ENCODE measurements at regions not wholly inside any gene's neighbourhood (a gene's known extent, or its start where the extent isn't known, plus 50 kb on each side); places are given as distances from the start of the nearest gene placed in this dataset.

DNA sequence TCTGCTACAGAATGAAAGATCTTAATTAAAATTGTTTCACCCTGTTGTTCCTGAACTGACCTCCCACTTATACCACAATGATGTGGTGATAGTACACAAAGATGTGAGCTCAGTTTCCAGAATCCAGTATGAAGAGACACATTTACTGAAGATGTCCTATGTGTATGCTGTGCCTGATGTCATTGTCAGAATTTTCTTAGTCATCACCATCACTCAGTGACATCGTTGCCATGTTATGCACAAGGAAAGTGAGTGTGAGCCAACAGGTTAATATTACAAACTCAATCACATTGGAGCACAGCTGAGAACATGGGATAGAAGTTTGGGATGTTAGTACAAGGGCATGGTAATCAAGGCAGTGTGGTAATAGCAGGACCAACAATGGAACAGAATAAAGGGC lies 199.7 kb upstream of the CHRNA7 start:
- H3K4me3 ChIP-seq (ENCODE audit: low read depth in 1 of 2, low read length in 2 of 2), result no peak overlapping the region
- no peaks in the 10 kb centered on the region for H3K4me1 ChIP-seq (ENCODE audit: control insufficient read depth in 1 of 2, insufficient read depth in 2 of 2, low read length in 2 of 2)
- H3K27ac ChIP-seq (ENCODE audit: low read length), result no peak overlapping the region
- H3K27me3 ChIP-seq (ENCODE audit: low read depth, low read length), result no peaks in the 10 kb centered on the region
- no peaks in the 10 kb centered on the region for H3K9me3 ChIP-seq (ENCODE audit: control insufficient read depth in 1 of 2, low read length in 2 of 2)
- peaks cover 0 to 5% of the 10 kb centered on the region in 2 donors for H3K36me3 ChIP-seq (ENCODE audit: control insufficient read depth in 1 of 2, insufficient read depth in 2 of 2, low read length in 2 of 2)

GRCh38 chr15:31831596-31831995 lies 198.7 kb upstream of the CHRNA7 start:
- H3K4me1 ChIP-seq (ENCODE audit: control insufficient read depth in 1 of 2, insufficient read depth in 2 of 2, low read length in 2 of 2), result no peaks in the 10 kb centered on the region
- no peaks in the 10 kb centered on the region for H3K27me3 ChIP-seq (ENCODE audit: low read depth, low read length)
- peaks cover 0 to 5% of the 10 kb centered on the region in 2 donors for H3K36me3 ChIP-seq (ENCODE audit: control insufficient read depth in 1 of 2, insufficient read depth in 2 of 2, low read length in 2 of 2)
- H3K27ac ChIP-seq (ENCODE audit: low read length), result no peak overlapping the region
- H3K9me3 ChIP-seq (ENCODE audit: control insufficient read depth in 1 of 2, low read length in 2 of 2), result no peaks in the 10 kb centered on the region
- H3K4me3 ChIP-seq (ENCODE audit: low read depth in 1 of 2, low read length in 2 of 2), result no peak overlapping the region

DNA sequence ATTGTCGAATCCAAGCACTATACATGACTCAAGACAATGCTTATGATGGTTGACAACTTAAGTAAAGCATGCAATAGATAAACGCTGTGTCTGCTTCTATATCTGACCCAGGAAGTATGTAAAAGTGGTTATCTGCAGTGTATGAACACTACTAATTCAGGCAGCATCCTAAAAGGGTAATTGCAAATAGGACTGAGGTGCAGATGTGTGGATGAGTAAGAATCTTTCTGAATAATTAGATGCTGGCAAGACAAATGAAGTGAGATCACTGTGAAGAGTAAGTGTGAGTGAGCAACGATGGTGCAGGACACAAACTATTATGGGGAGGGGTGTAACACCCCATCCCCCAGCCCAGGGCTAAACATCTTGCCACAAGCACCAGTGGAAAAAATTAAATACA lies 195.7 kb upstream of the CHRNA7 start:
- no peak overlapping the region for H3K4me3 ChIP-seq (ENCODE audit: low read depth in 1 of 2, low read length in 2 of 2)
- H3K27ac ChIP-seq (ENCODE audit: low read length), result no peak overlapping the region
- no peaks in the 10 kb centered on the region for H3K4me1 ChIP-seq (ENCODE audit: control insufficient read depth in 1 of 2, insufficient read depth in 2 of 2, low read length in 2 of 2)
- peaks cover 0 to 5% of the 10 kb centered on the region in 2 donors for H3K36me3 ChIP-seq (ENCODE audit: control insufficient read depth in 1 of 2, insufficient read depth in 2 of 2, low read length in 2 of 2)
- no peaks in the 10 kb centered on the region for H3K27me3 ChIP-seq (ENCODE audit: low read depth, low read length)
- no peaks in the 10 kb centered on the region for H3K9me3 ChIP-seq (ENCODE audit: control insufficient read depth in 1 of 2, low read length in 2 of 2)

- H3K4me3 ChIP-seq (ENCODE audit: low read depth in 1 of 2, low read length in 2 of 2), result no peak overlapping the region
- H3K4me1 ChIP-seq (ENCODE audit: control insufficient read depth in 1 of 2, insufficient read depth in 2 of 2, low read length in 2 of 2), result no peaks in the 10 kb centered on the region
These were observed 190.9 kb upstream of the CHRNA7 start for GRCh38 chr15:31839388-31839787.

GRCh38 chr15:31840849-31841476 lies 189.4 kb upstream of the CHRNA7 start:
- Histone ChIP-seq H3K9me3 (ENCODE audit: control insufficient read depth in 1 of 2, low read length in 2 of 2) (no peaks in the 10 kb centered on the region), H3K27ac (ENCODE audit: low read length) (no peak overlapping the region), H3K4me3 (ENCODE audit: low read depth in 1 of 2, low read length in 2 of 2) (no peak overlapping the region), H3K36me3 (ENCODE audit: control insufficient read depth in 1 of 2, insufficient read depth in 2 of 2, low read length in 2 of 2) (no peaks in the 10 kb centered on the region), H3K27me3 (ENCODE audit: low read depth, low read length) (no peaks in the 10 kb centered on the region), H3K4me1 (ENCODE audit: control insufficient read depth in 1 of 2, insufficient read depth in 2 of 2, low read length in 2 of 2) (no peaks in the 10 kb centered on the region)

More at GRCh38 chr15:31839388-31839787, 190.9 kb upstream of the CHRNA7 start:
- Histone ChIP-seq H3K27ac (ENCODE audit: low read length) (no peak overlapping the region), H3K27me3 (ENCODE audit: low read depth, low read length) (no peaks in the 10 kb centered on the region), H3K36me3 (ENCODE audit: control insufficient read depth in 1 of 2, insufficient read depth in 2 of 2, low read length in 2 of 2) (no peaks in the 10 kb centered on the region), H3K9me3 (ENCODE audit: control insufficient read depth in 1 of 2, low read length in 2 of 2) (no peaks in the 10 kb centered on the region)

GRCh38 chr15:31842532-31843195 lies 187.7 kb upstream of the CHRNA7 start:
- H3K4me3 ChIP-seq (ENCODE audit: low read depth in 1 of 2, low read length in 2 of 2), result no peak overlapping the region
- no peaks in the 10 kb centered on the region for H3K27me3 ChIP-seq (ENCODE audit: low read depth, low read length)
- H3K27ac ChIP-seq (ENCODE audit: low read length), result no peak overlapping the region
- H3K36me3 ChIP-seq (ENCODE audit: control insufficient read depth in 1 of 2, insufficient read depth in 2 of 2, low read length in 2 of 2), result no peaks in the 10 kb centered on the region
- no peaks in the 10 kb centered on the region for H3K4me1 ChIP-seq (ENCODE audit: control insufficient read depth in 1 of 2, insufficient read depth in 2 of 2, low read length in 2 of 2)
- no peaks in the 10 kb centered on the region for H3K9me3 ChIP-seq (ENCODE audit: control insufficient read depth in 1 of 2, low read length in 2 of 2)

GRCh38 chr15:31843426-31844055 lies 186.8 kb upstream of the CHRNA7 start:
- no peaks in the 10 kb centered on the region for H3K36me3 ChIP-seq (ENCODE audit: control insufficient read depth in 1 of 2, insufficient read depth in 2 of 2, low read length in 2 of 2)
- H3K4me1 ChIP-seq (ENCODE audit: control insufficient read depth in 1 of 2, insufficient read depth in 2 of 2, low read length in 2 of 2), result no peaks in the 10 kb centered on the region
- H3K4me3 ChIP-seq (ENCODE audit: low read depth in 1 of 2, low read length in 2 of 2), result no peak overlapping the region
- no peak overlapping the region for H3K27ac ChIP-seq (ENCODE audit: low read length)
- H3K27me3 ChIP-seq (ENCODE audit: low read depth, low read length), result no peaks in the 10 kb centered on the region
- H3K9me3 ChIP-seq (ENCODE audit: control insufficient read depth in 1 of 2, low read length in 2 of 2), result no peaks in the 10 kb centered on the region

GRCh38 chr15:31845791-31846190 lies 184.5 kb upstream of the CHRNA7 start:
- H3K36me3 ChIP-seq (ENCODE audit: control insufficient read depth in 1 of 2, insufficient read depth in 2 of 2, low read length in 2 of 2), result no peaks in the 10 kb centered on the region
- H3K27me3 ChIP-seq (ENCODE audit: low read depth, low read length), result no peaks in the 10 kb centered on the region
- no peak overlapping the region for H3K27ac ChIP-seq (ENCODE audit: low read length)
- peaks cover 0 to 3% of the 10 kb centered on the region in 2 donors for H3K9me3 ChIP-seq (ENCODE audit: control insufficient read depth in 1 of 2, low read length in 2 of 2)
- H3K4me1 ChIP-seq (ENCODE audit: control insufficient read depth in 1 of 2, insufficient read depth in 2 of 2, low read length in 2 of 2), result no peaks in the 10 kb centered on the region
- H3K4me3 ChIP-seq (ENCODE audit: low read depth in 1 of 2, low read length in 2 of 2), result no peak overlapping the region

DNA sequence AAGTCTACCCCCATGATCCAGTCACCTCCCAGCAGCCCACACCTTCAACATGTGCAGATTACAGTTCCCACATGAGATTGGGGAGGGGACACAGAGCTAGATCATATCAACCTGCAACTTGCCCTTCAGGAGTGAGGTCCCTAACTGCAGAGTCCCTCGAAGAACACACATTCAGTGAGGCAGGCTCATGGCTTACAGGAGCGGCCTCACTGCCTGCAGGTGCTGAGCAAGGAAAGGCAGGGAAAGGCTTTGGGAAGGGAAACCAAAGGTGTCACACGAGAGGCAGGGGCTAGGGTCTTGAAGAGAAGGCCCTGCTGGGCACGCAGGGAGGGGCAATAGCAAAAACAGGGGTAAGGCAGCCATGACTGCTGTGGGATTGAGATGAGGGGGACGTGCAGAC lies 182.4 kb upstream of the CHRNA7 start:
- H3K9me3 ChIP-seq (ENCODE audit: control insufficient read depth in 1 of 2, low read length in 2 of 2), result peaks cover 6 to 9% of the 10 kb centered on the region in 2 donors
- H3K4me3 ChIP-seq (ENCODE audit: low read depth in 1 of 2, low read length in 2 of 2), result no peak overlapping the region
- no peaks in the 10 kb centered on the region for H3K27me3 ChIP-seq (ENCODE audit: low read depth, low read length)
- no peak overlapping the region for H3K27ac ChIP-seq (ENCODE audit: low read length)
- no peaks in the 10 kb centered on the region for H3K36me3 ChIP-seq (ENCODE audit: control insufficient read depth in 1 of 2, insufficient read depth in 2 of 2, low read length in 2 of 2)
- H3K4me1 ChIP-seq (ENCODE audit: control insufficient read depth in 1 of 2, insufficient read depth in 2 of 2, low read length in 2 of 2), result no peaks in the 10 kb centered on the region

- Histone ChIP-seq H3K27ac (ENCODE audit: low read length) (no peak overlapping the region), H3K27me3 (ENCODE audit: low read depth, low read length) (no peaks in the 10 kb centered on the region), H3K4me1 (ENCODE audit: control insufficient read depth in 1 of 2, insufficient read depth in 2 of 2, low read length in 2 of 2) (no peaks in the 10 kb centered on the region), H3K9me3 (ENCODE audit: control insufficient read depth in 1 of 2, low read length in 2 of 2) (peaks cover 6 to 9% of the 10 kb centered on the region in 2 donors), H3K36me3 (ENCODE audit: control insufficient read depth in 1 of 2, insufficient read depth in 2 of 2, low read length in 2 of 2) (no peaks in the 10 kb centered on the region), H3K4me3 (ENCODE audit: low read depth in 1 of 2, low read length in 2 of 2) (no peak overlapping the region)
These were observed 181.7 kb upstream of the CHRNA7 start for GRCh38 chr15:31848621-31849020.

- H3K4me3 ChIP-seq (ENCODE audit: low read depth in 1 of 2, low read length in 2 of 2), result no peak overlapping the region
- no peak overlapping the region for H3K27ac ChIP-seq (ENCODE audit: low read length)
- H3K9me3 ChIP-seq (ENCODE audit: control insufficient read depth in 1 of 2, low read length in 2 of 2), result peaks cover 6 to 24% of the 10 kb centered on the region in 2 donors
- no peaks in the 10 kb centered on the region for H3K27me3 ChIP-seq (ENCODE audit: low read depth, low read length)
- no peaks in the 10 kb centered on the region for H3K36me3 ChIP-seq (ENCODE audit: control insufficient read depth in 1 of 2, insufficient read depth in 2 of 2, low read length in 2 of 2)
- H3K4me1 ChIP-seq (ENCODE audit: control insufficient read depth in 1 of 2, insufficient read depth in 2 of 2, low read length in 2 of 2), result no peaks in the 10 kb centered on the region
These were observed 177.1 kb upstream of the CHRNA7 start for GRCh38 chr15:31852933-31853799.

Data from muscle layer of duodenum (tissue), 2 donors.